Fibroblast of villous mesenchyme (primary cell): ENCODE measurements at regions not wholly inside any gene's neighbourhood (a gene's known extent, or its start where the extent isn't known, plus 50 kb on each side); places are given as distances from the start of the nearest gene placed in this dataset.

ENCODE experiments used
- DNase-seq: peaks from one replicate; pipeline ENCODE4 v3.0.0-alpha.2; 2010; ENCODE audit warnings: low read depth
- H3K4me3 ChIP-seq: 2 replicates; pipeline ENCODE4 v1.5.1; 2011; ENCODE audit warnings: low read depth, mild to moderate bottlenecking, low read length
- TF ChIP-seq, protein P1 (sequence below): IDR thresholded peaks from 2 replicates; pipeline ENCODE4 v1.5.1; 2012; ENCODE audit warnings: low read depth, mild to moderate bottlenecking, low read length; ENCODE audit not compliant: insufficient read depth

DNA sequence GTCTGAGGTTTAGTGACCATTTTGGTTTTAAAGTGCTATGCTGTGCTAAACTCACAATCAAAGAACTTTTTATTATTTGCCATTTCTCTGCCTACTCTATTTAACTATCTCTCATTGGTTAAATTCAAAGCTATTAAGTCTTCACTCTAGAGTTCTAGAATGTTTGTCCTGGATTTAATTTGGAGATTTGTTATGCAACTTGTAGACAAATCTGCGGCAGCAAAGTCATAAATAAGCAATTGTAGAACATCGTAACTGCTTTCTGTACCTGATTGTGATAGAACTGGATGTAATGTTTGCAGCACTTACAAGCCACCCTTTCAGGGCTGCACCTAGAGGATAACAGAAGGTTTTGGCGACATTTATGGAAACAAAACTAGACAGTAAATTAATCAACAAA is 566.5 kb upstream of the ADGRL2 start:
- no peak overlapping the region for H3K4me3 ChIP-seq
- DNase-seq, result peak; percentile 8

DNA sequence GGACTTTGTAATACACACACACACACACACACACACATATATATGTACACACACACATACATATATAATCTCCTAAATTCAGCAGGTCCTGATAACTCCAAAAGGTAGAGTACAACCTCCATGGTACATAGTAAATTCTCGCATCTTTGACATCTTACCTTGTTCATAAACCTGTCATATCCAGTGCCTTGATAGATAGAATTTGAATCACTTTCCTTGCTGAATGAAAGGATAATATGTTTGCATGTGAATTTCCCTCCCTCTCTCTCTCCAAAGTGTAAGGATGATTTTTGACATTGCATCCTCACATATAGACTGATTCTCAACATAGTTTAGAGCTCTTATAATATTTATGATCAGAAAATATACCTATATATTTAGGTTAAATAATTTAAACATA is 567.1 kb upstream of the ADGRL2 start:
- TF ChIP-seq, protein P1, sequence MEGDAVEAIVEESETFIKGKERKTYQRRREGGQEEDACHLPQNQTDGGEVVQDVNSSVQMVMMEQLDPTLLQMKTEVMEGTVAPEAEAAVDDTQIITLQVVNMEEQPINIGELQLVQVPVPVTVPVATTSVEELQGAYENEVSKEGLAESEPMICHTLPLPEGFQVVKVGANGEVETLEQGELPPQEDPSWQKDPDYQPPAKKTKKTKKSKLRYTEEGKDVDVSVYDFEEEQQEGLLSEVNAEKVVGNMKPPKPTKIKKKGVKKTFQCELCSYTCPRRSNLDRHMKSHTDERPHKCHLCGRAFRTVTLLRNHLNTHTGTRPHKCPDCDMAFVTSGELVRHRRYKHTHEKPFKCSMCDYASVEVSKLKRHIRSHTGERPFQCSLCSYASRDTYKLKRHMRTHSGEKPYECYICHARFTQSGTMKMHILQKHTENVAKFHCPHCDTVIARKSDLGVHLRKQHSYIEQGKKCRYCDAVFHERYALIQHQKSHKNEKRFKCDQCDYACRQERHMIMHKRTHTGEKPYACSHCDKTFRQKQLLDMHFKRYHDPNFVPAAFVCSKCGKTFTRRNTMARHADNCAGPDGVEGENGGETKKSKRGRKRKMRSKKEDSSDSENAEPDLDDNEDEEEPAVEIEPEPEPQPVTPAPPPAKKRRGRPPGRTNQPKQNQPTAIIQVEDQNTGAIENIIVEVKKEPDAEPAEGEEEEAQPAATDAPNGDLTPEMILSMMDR, result no peak
- no peak for DNase-seq

More for the DNA sequence above, 566.5 kb upstream of the ADGRL2 start:
- TF ChIP-seq, protein P1, result no peak

DNA sequence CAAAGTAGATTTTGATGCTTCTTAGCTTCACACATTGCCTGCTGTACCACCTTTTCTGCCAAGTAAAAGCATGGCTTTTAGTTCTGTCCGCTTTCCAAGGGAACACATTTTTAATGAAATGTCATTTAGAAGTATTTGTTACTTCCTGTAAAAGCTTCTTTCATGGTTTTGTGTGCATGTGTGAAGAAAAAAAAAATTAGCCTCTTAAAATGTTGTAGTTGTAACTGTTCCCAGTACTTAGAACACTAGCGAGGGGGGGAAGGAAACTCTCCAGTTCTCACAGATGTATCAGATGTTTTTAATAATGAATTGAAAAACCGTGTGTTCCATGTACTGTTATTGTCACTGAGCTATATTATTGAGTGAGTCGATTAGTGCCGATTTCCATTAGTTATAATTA is 568.3 kb upstream of the ADGRL2 start:
- TF ChIP-seq, protein P1, result no peak
- peak; percentile 6 for DNase-seq
- H3K4me3 ChIP-seq, result no peak overlapping the region

More for the DNA sequence above, 567.1 kb upstream of the ADGRL2 start:
- no peak overlapping the region for H3K4me3 ChIP-seq

DNA sequence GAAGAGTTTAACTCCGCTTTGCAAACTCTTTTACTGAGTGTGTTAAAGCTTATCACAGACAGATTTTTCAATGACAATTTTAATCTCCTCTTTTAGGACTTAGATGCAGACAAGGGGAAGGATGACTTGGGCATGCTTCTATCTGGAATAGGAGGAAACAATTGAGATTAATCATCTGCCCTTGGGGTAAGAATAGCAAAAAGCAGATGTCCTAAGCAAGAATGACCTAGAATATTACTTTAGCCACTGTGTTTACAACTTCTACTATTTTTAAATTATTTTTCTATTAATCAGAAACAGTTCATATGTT is 569.0 kb upstream of the ADGRL2 start:
- TF ChIP-seq, protein P1, result no peak

DNA sequence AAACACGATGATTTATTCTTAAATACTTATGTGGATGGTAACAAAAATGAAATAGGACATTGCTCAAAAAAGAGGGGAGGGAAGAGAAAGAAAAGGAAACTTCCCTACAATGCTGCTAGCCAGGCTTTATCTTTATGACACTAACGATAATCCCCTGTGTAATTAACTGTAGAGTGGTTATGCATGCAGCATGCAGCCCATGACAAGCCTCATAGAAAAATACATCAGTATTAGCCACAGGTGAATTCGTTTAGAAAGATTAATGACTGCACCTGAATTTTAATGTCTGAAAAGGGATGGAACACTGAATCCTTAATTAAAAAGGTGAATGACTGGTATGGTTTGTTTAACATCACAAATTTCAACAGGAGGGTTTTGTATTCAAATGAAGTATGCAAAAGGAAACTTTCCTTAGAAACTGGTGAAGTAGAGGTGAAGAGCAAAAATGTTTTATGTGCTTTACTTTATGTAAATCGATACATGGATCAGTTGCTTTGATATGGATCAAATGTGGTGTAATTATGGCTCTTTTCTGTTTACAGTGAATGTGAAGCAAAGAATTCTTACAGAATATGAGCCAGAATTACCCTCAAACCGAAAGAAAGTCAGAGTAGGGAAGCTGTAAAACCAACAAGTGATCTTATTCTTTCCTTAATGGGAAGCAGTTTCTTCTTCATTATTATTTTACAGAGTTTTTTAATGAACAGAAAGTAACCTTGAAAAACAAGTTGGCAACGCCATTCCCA is 569.6 kb upstream of the ADGRL2 start:
- H3K4me3 ChIP-seq, result no peak overlapping the region
- no peak for DNase-seq

More for the DNA sequence above, 569.0 kb upstream of the ADGRL2 start:
- peak; percentile 11 for DNase-seq
- H3K4me3 ChIP-seq, result no peak overlapping the region

DNA sequence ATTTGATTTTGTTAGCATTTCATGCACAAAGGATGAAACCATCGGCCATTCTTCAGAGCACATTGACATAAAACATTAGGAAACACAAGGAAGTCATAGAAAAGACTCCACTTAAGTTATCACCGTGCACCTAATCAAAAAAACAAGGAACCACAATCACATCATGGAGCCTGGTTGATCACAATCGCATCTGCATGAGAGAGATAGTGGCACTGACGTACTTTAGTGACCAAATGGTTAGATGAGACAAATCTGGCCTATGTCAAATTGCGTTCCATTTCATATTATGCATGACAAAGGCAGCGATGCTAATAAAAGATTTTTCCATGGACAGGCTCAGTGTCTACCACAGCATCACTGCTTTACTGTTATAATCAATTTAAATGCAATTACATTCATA is 571.8 kb upstream of the ADGRL2 start:
- no peak for DNase-seq
- TF ChIP-seq, protein P1, result no peak
- H3K4me3 ChIP-seq, result no peak overlapping the region

More for the DNA sequence above, 569.6 kb upstream of the ADGRL2 start:
- TF ChIP-seq, protein P1, result no peak

DNA sequence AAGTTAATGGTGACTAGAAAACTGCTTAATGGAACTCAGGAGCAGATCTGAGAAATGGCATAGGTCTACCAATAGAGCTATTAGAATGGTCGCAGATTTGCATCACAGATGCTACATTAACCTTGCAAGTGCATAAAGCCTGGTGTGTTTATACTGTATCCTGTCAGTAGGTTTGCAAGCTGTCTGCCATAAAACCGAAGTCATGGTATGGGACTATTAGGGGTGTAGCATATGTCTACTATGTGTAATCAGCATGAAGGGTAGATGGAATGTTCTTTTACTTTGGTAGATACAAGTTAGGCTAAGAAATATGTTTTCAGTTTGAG is 574.2 kb upstream of the ADGRL2 start:
- no peak overlapping the region for H3K4me3 ChIP-seq

More for the DNA sequence above, 574.2 kb upstream of the ADGRL2 start:
- TF ChIP-seq, protein P1, result no peak
- no peak for DNase-seq
